Fibroblast of the aortic adventitia (primary cell): ENCODE measurements at regions not wholly inside any gene's neighbourhood (a gene's known extent, or its start where the extent isn't known, plus 50 kb on each side); places are given as distances from the start of the nearest gene placed in this dataset.

ENCODE experiments used
- DNase-seq: peaks from one replicate; pipeline ENCODE4 v3.0.0-alpha.2; 2010; ENCODE audit warnings: low read depth
- H3K4me3 ChIP-seq: 2 replicates; pipeline ENCODE4 v1.5.1; 2011; ENCODE audit warnings: low read depth, mild to moderate bottlenecking, control low read depth, low read length, moderate library complexity
- CTCF ChIP-seq: IDR thresholded peaks from 2 replicates; pipeline ENCODE4 v1.5.1; 2011; ENCODE audit warnings: mild to moderate bottlenecking, low read length, control low read depth, inconsistent platforms; ENCODE audit not compliant: insufficient read depth

GRCh38 chr3:102025606-102026270 is 176.4 kb downstream of the NFKBIZ start:
- no peak overlapping the region for H3K4me3 ChIP-seq
- TF ChIP-seq CTCF = no peak
- no peak for DNase-seq

GRCh38 chr3:102026656-102027055 is 177.3 kb downstream of the NFKBIZ start:
- no peak for DNase-seq
- no peak for TF ChIP-seq CTCF
- no peak overlapping the region for H3K4me3 ChIP-seq

- no peak overlapping the region for H3K4me3 ChIP-seq
- no peak for TF ChIP-seq CTCF
- no peak for DNase-seq
These were observed 181.3 kb downstream of the NFKBIZ start for GRCh38 chr3:102030661-102031060.

- DNase-seq = no peak
- no peak overlapping the region for H3K4me3 ChIP-seq
- no peak for TF ChIP-seq CTCF
These were observed 182.5 kb downstream of the NFKBIZ start for GRCh38 chr3:102031834-102032233.

GRCh38 chr3:102032491-102033383 is 183.4 kb downstream of the NFKBIZ start:
- H3K4me3 ChIP-seq = no peak overlapping the region
- TF ChIP-seq CTCF = no peak
- DNase-seq = no peak

GRCh38 chr3:102034639-102035451 is 185.5 kb downstream of the NFKBIZ start:
- no peak for TF ChIP-seq CTCF
- no peak overlapping the region for H3K4me3 ChIP-seq
- DNase-seq = no peak
